Lung (tissue), 11 donors: ENCODE measurements at regions not wholly inside any gene's neighbourhood (a gene's known extent, or its start where the extent isn't known, plus 50 kb on each side); places are given as distances from the start of the nearest gene placed in this dataset.
"Not testable (repeated sequence)": the region's sequence is repeated elsewhere in the genome, so short reads cannot be mapped to it uniquely, and the experiment has no call there.

Experiments
- ATAC-seq: fragments of 200-7000 bp; cut with Tn5 transposase; one replicate; pipeline ENCODE4 v1.9.1; 2020; ENCODE audit warnings: moderate number of reproducible peaks; ENCODE audit not compliant: insufficient read depth, low FRiP score
- DNase-seq, 3 donors: peaks; one replicate each; pipeline ENCODE4 v3.0.0-alpha.2; 2013 to 2017
- H3K27ac ChIP-seq, 2 donors: one replicate each; pipeline ENCODE4 v1.5.1; 2013; ENCODE audit warnings: mild to moderate bottlenecking in 2 of 2, moderate library complexity in 2 of 2, control low read depth in 1 of 2, inconsistent platforms in 1 of 2, low read depth in 1 of 2, low read length in 1 of 2
- H3K27me3 ChIP-seq, 3 donors: one replicate each; pipeline ENCODE4 v1.5.1; 2013; ENCODE audit warnings: low read length in 2 of 3; ENCODE audit not compliant: control insufficient read depth in 3 of 3, insufficient read depth in 3 of 3
- H3K36me3 ChIP-seq, 4 donors: one replicate each; pipeline ENCODE4 v1.5.1; 2013; ENCODE audit warnings: low read length in 4 of 4, mild to moderate bottlenecking in 1 of 4, moderate library complexity in 1 of 4; ENCODE audit not compliant: control insufficient read depth in 4 of 4, insufficient read depth in 4 of 4
- H3K4me1 ChIP-seq, 5 donors: one replicate each; pipeline ENCODE4 v1.5.1; 2013; ENCODE audit warnings: low read length in 5 of 5, mild to moderate bottlenecking in 2 of 5, moderate library complexity in 1 of 5; ENCODE audit not compliant: control insufficient read depth in 5 of 5, insufficient read depth in 5 of 5
- H3K4me3 ChIP-seq: one replicate; pipeline ENCODE4 v1.5.1; 2013; ENCODE audit warnings: mild to moderate bottlenecking, control low read depth, moderate library complexity
- H3K9ac ChIP-seq, 2 donors: one replicate each; pipeline ENCODE4 v1.5.1; 2013; ENCODE audit warnings: low read length in 2 of 2, control low read depth in 1 of 2; ENCODE audit not compliant: insufficient read depth in 1 of 2
- H3K9me3 ChIP-seq, 4 donors: one replicate each; pipeline ENCODE4 v1.5.1; 2013; ENCODE audit warnings: low read length in 3 of 4, mild to moderate bottlenecking in 1 of 4, moderate library complexity in 1 of 4; ENCODE audit not compliant: control insufficient read depth in 4 of 4, insufficient read depth in 3 of 4
- CTCF ChIP-seq: IDR thresholded peaks from 2 replicates; pipeline ENCODE4 v1.5.1; 2012; ENCODE audit warnings: mild to moderate bottlenecking; ENCODE audit errors: control extremely low read depth, extremely low read depth
- WGBS, 2 donors: extraction: QIAGEN DNeasy Blood & Tissue Kit; methylation state at CpG; one replicate each; pipeline ENCODE4 v1.1.7; 2013; 5-methylcytosine and 5-hydroxymethylcytosine counted together
- donor health status: control.
- donor health status: control.
- donor health status: Bipolar disorder and iron deficiency.
- donor health status: healthy.
- donor health status: DM: yes; HTN: yes; CAD: no.

- Histone ChIP-seq H3K4me3 (no peak overlapping the region), H3K36me3 (no peaks in the 10 kb centered on the region), H3K4me1 (no peaks in the 10 kb centered on the region), H3K9me3 (peaks cover 0 to 16% (median under 1%) of the 10 kb centered on the region in 4 donors), H3K9ac (no peak overlapping the region), H3K27ac (no peak overlapping the region), H3K27me3 (no peaks in the 10 kb centered on the region)
- ATAC-seq (no peak), DNase-seq (peak in 1 of 3 donors; percentile 26)
- no peak for TF ChIP-seq CTCF
- WGBS, 2 donors, result 66 to 78% methylated on average over 3 of the region's 3 CpGs
Measured at GRCh38 chr18:39149211-39149806, 1583.7 kb upstream of the CELF4 start.

DNA sequence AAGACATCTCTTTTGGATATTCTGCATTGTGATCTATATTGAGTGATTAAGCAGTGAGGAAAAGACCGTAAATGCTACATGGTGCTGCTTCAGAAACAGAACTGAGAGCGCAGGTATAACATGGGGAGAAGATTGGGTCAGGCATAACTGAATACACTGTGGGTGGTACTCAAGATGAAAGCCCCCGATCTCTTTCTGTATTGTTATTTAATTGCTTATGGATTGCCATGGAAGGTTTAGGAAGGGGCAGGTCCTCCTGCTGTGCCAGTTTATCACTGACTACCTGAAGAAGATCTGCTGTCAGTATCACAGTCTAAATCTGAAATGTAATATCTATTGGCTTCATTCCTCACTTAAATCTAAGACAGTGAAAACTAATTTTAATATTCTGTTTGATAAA, 1568.7 kb upstream of the CELF4 start:
- no peak for TF ChIP-seq CTCF
- DNase-seq (no peak), ATAC-seq (no peak)
- 92 to 94% methylated on average over 3 of the region's 3 CpGs for WGBS, 2 donors
- H3K36me3 ChIP-seq, result no peaks in the 10 kb centered on the region
- peaks cover 0 to 5% (median 0%) of the 10 kb centered on the region in 4 donors for H3K9me3 ChIP-seq
- H3K9ac ChIP-seq, result no peak overlapping the region
- H3K27me3 ChIP-seq, result no peaks in the 10 kb centered on the region
- no peak overlapping the region for H3K4me3 ChIP-seq
- no peaks in the 10 kb centered on the region for H3K4me1 ChIP-seq
- no peak overlapping the region for H3K27ac ChIP-seq

DNA sequence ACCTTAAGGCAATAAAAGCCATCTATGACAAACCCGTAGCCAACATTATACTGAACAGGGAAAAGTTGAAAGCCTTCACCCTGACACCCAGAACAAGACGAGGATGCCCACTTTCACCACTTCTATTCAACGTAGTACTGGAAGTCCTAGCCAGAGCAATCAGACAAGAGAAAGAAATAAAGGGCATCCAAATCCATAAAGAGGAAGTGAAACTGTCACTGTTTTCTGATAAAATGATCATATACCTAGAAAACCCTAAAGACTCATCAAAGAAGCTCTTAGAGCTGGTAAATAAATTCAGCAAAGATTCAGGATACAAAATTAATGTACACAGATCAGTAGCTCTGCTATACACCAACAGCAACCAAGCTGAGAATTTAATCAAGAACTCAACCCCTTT, 1561.9 kb upstream of the CELF4 start:
- not testable (repeated sequence) for H3K27ac ChIP-seq, H3K27me3 ChIP-seq, H3K4me1 ChIP-seq, ATAC-seq, H3K36me3 ChIP-seq, H3K4me3 ChIP-seq, DNase-seq, H3K9me3 ChIP-seq, H3K9ac ChIP-seq
- WGBS, 2 donors, result 86 to 87% methylated on average over 3 of the region's 3 CpGs

DNA sequence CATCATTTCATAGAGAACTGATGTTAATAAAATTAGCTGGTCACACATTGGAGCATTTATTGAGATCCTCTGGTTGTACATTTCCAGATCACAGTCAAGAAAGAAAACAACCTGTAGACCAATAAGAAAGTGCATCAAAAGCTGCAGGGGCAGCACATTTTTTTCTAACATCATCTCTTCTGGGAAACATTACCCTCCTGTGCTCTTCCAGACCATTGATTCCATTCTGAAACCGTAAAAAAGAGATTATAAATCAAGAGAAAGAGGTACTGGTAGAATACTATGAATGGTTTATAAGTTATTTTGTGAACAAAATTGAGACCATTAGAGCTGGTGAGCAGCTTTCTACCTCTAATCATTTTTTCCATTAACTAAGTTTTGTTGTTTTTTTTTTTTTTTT, 1548.2 kb upstream of the CELF4 start:
- no peaks in the 10 kb centered on the region for H3K4me1 ChIP-seq
- H3K27me3 ChIP-seq, result no peaks in the 10 kb centered on the region
- no peaks in the 10 kb centered on the region for H3K36me3 ChIP-seq
- no peak overlapping the region for H3K27ac ChIP-seq
- no peak for TF ChIP-seq CTCF
- ATAC-seq (no peak), DNase-seq (no peak)
- no peak overlapping the region for H3K4me3 ChIP-seq
- H3K9me3 ChIP-seq, result no peaks in the 10 kb centered on the region
- WGBS, 2 donors, result 82 to 92% methylated on average over 1 of the region's 1 CpG
- no peak overlapping the region for H3K9ac ChIP-seq
